DND-41 (cell line): ENCODE measurements at regions not wholly inside any gene's neighbourhood (a gene's known extent, or its start where the extent isn't known, plus 50 kb on each side); places are given as distances from the start of the nearest gene placed in this dataset.

Experiments
- CTCF ChIP-seq: IDR thresholded peaks from 2 replicates; pipeline ENCODE4 v1.5.1; 2012; ENCODE audit warnings: borderline replicate concordance, low read length, moderate library complexity, mild to moderate bottlenecking; ENCODE audit not compliant: poor library complexity, severe bottlenecking; ENCODE audit errors: extremely low read depth
- EZH2 ChIP-seq: IDR thresholded peaks from 3 replicates; pipeline ENCODE4 v1.6.1; 2012; ENCODE audit warnings: borderline replicate concordance, low read depth, mild to moderate bottlenecking, moderate library complexity, low read length, inconsistent platforms; ENCODE audit not compliant: severe bottlenecking

- TF ChIP-seq CTCF (no peak), EZH2 (no peak)
Measured at GRCh38 chr12:30006021-30006420, 222.3 kb upstream of the TMTC1 start.
